Coronary artery (tissue), 2 donors: ENCODE measurements at regions not wholly inside any gene's neighbourhood (a gene's known extent, or its start where the extent isn't known, plus 50 kb on each side); places are given as distances from the start of the nearest gene placed in this dataset.

Source experiments
- DNase-seq: peaks from one replicate; pipeline ENCODE4 v3.0.0-alpha.2; 2017; ENCODE audit warnings: low spot score
- H3K27ac ChIP-seq, 2 donors: fragments of 200-600 bp; sonication (generic); one replicate each; pipeline ENCODE4 v1.5.1; 2016 to 2019
- H3K4me3 ChIP-seq: fragments of 200-600 bp; sonication (generic); 2 replicates; pipeline ENCODE4 v1.5.1; 2016; ENCODE audit warnings: mild to moderate bottlenecking, moderate library complexity
- CTCF ChIP-seq: fragments of 200-600 bp; sonication (generic); IDR thresholded peaks from one replicate; pipeline ENCODE4 v1.5.1; 2019; ENCODE audit warnings: antibody characterized with exemption

GRCh38 chr15:97443101-97443500 lies 517.4 kb upstream of the ARRDC4 start:
- DNase-seq, result no peak
- no peak overlapping the region for H3K27ac ChIP-seq
- no peak for TF ChIP-seq CTCF
- no peak overlapping the region for H3K4me3 ChIP-seq

GRCh38 chr15:97446138-97446537 lies 514.4 kb upstream of the ARRDC4 start:
- H3K27ac ChIP-seq, result no peak overlapping the region
- DNase-seq, result no peak
- no peak for TF ChIP-seq CTCF
- H3K4me3 ChIP-seq, result no peak overlapping the region

DNA sequence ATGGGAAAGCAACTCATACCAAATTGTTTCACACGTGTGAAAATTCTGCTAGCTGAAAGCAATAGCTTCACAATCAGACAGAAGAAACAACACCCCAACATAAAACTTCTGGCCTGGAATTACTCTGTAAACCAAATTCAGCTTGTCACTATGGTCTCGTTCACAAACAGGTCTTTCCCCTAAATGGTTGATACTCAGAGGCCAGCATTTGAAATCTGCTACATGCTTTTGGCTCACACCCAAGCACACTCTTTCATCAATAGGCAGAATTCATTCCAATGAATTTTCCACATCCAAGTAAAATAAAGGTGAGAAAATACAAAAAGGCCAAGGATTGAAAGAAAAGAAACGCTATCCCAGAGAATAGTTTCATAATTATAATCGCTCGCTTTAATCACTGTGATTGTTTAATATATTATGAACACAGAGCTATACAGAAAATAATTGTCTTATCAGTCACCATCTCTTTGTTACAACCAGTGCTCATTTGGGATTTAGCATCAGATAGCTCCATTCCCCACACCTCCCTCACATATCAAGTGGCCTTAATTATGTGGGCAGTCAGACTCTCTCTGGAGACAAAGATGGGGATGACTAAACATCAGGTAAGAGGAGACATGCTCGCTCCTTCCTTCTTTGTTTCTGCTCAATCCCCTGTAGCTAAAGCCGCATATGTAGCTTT lies 503.8 kb upstream of the ARRDC4 start:
- no peak for DNase-seq
- no peak for TF ChIP-seq CTCF
- Histone ChIP-seq H3K27ac (no peak overlapping the region), H3K4me3 (no peak overlapping the region)

- TF ChIP-seq CTCF, result no peak
- Histone ChIP-seq H3K4me3 (no peak overlapping the region), H3K27ac (no peak overlapping the region)
- DNase-seq, result no peak
Measured at GRCh38 chr15:97457203-97457847, 503.2 kb upstream of the ARRDC4 start.

- TF ChIP-seq CTCF, result no peak
- DNase-seq, result no peak
- H3K4me3 ChIP-seq, result no peak overlapping the region
Measured at GRCh38 chr15:97459771-97460170, 500.7 kb upstream of the ARRDC4 start.

DNA sequence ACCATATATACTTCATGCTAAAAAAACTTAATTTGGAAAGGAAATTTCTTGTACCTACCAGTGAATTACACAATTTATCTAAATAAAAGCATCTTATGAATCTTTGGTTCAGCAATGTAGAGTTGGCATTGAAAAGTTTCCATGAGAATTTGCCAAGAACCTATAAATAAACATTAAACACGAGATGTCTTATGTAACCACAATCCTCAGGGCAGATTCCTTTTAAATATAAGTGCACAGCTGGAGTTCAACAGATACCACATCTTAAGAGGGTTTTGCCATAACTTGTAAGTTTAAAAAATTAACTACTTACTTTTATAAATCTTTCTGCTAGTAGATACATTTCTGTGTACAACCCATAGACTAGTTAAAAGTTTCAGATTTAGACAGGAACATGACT lies 499.3 kb upstream of the ARRDC4 start:
- Histone ChIP-seq H3K27ac (peak overlapping the region in 1 of 2 donors; percentile 42), H3K4me3 (no peak overlapping the region)
- TF ChIP-seq CTCF, result no peak
- no peak for DNase-seq

More at GRCh38 chr15:97459771-97460170, 500.7 kb upstream of the ARRDC4 start:
- H3K27ac ChIP-seq, result no peak overlapping the region

DNA sequence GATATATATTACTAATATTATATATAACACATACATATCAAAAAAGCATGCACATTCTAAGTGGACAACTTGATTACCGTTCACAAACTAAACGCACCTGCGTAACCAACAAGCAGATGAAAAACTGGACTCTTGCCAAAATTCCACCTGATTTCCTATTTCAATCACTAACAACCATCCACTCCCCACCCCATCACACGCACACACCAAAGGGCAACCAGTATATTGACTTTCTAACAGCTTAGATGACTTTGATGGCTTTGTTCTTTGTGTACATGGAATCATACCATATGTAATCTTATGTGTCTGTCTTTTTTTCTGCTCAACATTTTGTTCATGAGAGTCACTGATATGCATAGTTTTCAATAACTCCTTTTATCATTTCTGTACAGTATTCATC lies 496.8 kb upstream of the ARRDC4 start:
- no peak for DNase-seq
- no peak overlapping the region for H3K27ac ChIP-seq
- TF ChIP-seq CTCF, result no peak
- H3K4me3 ChIP-seq, result no peak overlapping the region
